SJCRH30 (cell line): ENCODE measurements at regions not wholly inside any gene's neighbourhood (a gene's known extent, or its start where the extent isn't known, plus 50 kb on each side); places are given as distances from the start of the nearest gene placed in this dataset.

Source experiments
- DNase-seq, 2 experiments: peaks; one replicate each; pipeline ENCODE4 v3.0.0-alpha.2; 2015 to 2020
- H3K27ac ChIP-seq: fragments of 250-450 bp; sonication (Bioruptor Pico); 2 replicates; pipeline ENCODE4 v1.5.1; 2020; ENCODE audit warnings: mild to moderate bottlenecking, moderate library complexity
- H3K27me3 ChIP-seq: fragments of 250-450 bp; sonication (Bioruptor Pico); 2 replicates; pipeline ENCODE4 v1.5.1; 2020; ENCODE audit warnings: mild to moderate bottlenecking, moderate library complexity
- H3K36me3 ChIP-seq: fragments of 250-450 bp; sonication (Bioruptor Pico); 2 replicates; pipeline ENCODE4 v1.5.1; 2020; ENCODE audit warnings: mild to moderate bottlenecking, moderate library complexity
- H3K4me1 ChIP-seq: fragments of 250-450 bp; sonication (Bioruptor Pico); 2 replicates; pipeline ENCODE4 v1.5.1; 2020; ENCODE audit warnings: mild to moderate bottlenecking, moderate library complexity
- H3K4me3 ChIP-seq: fragments of 250-450 bp; sonication (Bioruptor Pico); 2 replicates; pipeline ENCODE4 v1.5.1; 2020; ENCODE audit warnings: mild to moderate bottlenecking, moderate library complexity
- H3K9me3 ChIP-seq: fragments of 250-450 bp; sonication (Bioruptor Pico); replicated peaks from 2 replicates; pipeline ENCODE4 v1.5.1; 2020; ENCODE audit warnings: mild to moderate bottlenecking, moderate library complexity

DNA sequence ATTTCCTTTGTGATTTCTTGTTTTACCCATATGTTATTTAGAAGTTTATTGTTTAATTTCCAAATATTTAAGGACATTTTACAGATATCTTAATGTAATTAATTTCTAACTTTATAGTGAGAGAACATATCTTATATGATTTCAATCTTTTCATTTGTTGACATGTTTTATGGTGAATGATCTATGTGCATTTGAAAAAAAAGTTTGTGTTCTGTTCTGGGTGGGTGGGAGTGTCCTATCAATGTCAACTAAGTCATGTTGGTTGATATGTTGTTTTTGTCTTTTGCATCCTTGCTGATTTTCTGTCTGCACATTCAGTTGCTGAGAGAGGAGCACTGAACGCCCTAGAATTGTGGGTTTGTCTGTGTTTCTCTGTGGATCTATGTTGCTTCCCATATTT is 50.3 kb upstream of the CBFA2T3 start:
- Histone ChIP-seq H3K27ac (no peak overlapping the region), H3K36me3 (no peaks in the 10 kb centered on the region), H3K27me3 (no peaks in the 10 kb centered on the region), H3K4me3 (no peak overlapping the region), H3K4me1 (no peaks in the 10 kb centered on the region; the same call in 1 of the 2 replicates), H3K9me3 (no peaks in the 10 kb centered on the region)
- DNase-seq = no peak

DNA sequence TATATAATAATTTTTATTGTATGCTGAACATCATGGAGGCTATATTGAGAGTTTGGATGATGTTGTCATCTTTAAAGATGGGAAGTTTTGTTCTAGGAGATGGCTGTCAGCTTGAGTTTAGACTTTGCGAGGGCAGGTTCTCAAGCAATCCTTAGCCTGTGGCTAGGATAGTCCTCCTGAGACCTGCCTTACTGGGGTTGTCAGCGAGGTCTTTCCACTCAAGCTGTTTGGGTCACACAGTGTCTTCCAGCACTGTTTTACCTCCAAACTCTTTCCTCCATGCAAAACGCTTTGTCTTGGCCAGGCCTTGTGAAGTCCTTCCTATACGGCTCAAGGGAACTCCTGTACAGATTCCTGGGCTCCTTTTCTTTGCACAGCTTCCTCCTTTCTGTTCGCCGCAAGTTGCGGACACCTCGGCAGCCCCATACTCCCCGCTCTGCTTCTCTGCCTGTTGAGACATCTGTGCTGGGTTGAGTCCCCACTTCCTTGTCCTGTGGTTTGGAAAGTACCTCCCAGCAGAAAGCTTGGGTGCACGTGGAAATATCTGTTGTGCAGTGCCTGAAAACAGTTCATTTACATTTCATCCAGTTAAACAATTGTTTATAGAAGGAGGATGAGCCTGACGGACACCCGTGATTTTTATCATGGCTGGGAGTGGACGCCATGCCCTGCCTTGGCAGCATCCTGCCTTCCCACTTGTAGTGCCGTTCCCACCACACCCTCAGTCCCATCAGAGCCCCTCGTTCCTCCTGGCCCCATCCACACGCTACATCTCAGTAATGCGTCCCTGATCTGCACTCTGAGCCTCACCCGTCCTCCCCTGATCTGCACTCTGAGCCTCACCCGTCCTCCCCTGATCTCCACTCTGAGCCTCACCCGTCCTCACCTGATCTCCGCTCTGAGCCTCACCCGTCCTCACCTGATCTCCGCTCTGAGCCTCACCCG is 55.0 kb upstream of the CBFA2T3 start:
- Histone ChIP-seq H3K36me3 (no peaks in the 10 kb centered on the region), H3K27ac (no peak overlapping the region), H3K27me3 (no peaks in the 10 kb centered on the region), H3K4me1 (no peaks in the 10 kb centered on the region), H3K9me3 (no peaks in the 10 kb centered on the region), H3K4me3 (no peak overlapping the region)
- no peak for DNase-seq

DNA sequence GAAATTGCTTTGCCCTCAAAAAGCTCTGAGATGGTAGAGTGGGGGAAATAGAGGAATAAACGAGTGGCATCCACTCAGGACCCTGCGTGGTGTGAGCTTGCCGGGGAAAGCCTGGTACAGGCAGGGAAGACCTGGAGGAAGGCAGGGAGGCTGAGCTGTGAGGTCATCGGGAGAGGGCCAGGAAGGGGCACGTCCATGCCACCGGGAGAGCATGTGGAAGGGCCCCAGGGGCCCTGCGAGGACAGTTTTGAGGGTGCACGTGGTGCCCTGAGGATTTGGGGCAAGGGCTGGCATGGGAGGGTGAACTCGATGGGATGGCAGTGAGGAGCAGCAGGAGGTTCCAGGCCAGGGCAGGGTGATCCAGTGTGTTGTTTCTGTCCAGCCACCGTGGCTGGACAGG is 56.3 kb upstream of the CBFA2T3 start:
- H3K4me3 ChIP-seq = no peak overlapping the region
- H3K27me3 ChIP-seq = no peaks in the 10 kb centered on the region
- DNase-seq = no peak
- no peaks in the 10 kb centered on the region for H3K36me3 ChIP-seq
- no peaks in the 10 kb centered on the region for H3K4me1 ChIP-seq
- H3K27ac ChIP-seq = no peak overlapping the region
- H3K9me3 ChIP-seq = no peaks in the 10 kb centered on the region

DNA sequence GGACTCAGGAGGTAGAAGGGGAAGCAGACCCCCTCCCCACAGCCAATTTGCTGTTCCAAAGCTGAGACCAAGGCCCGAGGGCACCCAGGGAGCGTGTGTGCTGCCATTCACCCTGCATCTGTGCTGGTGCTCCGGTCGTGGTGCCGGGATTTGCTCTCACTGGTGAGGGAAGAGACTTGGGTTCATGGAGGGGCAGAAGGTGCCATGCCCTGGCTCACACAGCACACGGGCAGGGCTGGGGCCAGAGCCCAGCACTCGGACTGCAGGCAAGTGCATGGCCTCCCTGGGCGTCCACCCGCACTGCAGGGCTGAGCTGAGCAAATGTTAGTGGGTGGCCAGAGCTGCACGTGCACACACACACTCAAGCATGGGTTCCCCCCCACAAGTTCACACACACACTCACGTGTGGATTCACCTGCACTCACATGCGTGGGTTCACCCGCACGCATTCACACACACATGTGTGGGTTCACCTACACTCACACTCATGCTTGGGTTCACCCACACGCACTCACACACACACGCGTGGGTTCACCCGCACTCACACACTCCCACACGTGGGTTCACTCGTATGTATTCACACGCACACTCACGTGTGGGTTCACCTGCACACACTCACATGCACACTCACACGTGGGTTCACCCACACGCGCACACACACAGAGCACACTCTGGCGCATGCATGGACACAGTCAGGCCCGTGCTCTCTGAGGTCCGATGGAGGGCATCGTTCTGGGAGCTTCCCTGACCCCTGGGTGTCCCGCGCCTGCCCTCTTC is 57.0 kb upstream of the CBFA2T3 start:
- DNase-seq = no peak
- H3K27me3 ChIP-seq = no peaks in the 10 kb centered on the region
- H3K9me3 ChIP-seq = no peaks in the 10 kb centered on the region

DNA sequence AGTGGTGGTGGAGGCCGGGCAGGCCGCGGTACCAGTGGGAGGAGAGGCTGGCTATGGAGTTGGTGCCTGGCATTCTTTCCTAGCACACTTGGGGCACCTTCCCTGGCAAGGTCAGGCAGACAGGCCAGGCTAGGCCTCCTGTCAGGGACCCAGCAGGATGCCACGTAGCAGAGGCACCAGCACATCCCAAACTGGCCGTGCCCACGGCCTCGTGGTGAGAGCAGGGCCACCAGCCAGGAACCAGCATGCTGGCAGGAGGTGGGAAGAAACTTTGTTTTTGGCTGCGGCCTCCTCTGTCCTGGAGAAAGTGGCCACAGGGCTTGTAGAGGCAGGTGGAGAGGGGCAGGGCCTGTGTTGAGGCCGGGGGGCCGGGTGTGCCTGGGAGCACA is 57.6 kb upstream of the CBFA2T3 start:
- no peaks in the 10 kb centered on the region for H3K36me3 ChIP-seq
- H3K27ac ChIP-seq = no peak overlapping the region
- no peaks in the 10 kb centered on the region for H3K9me3 ChIP-seq
- H3K27me3 ChIP-seq = no peaks in the 10 kb centered on the region
- DNase-seq = no peak
- no peak overlapping the region for H3K4me3 ChIP-seq
- H3K4me1 ChIP-seq = no peaks in the 10 kb centered on the region

More for the DNA sequence above, 57.0 kb upstream of the CBFA2T3 start:
- Histone ChIP-seq H3K36me3 (no peaks in the 10 kb centered on the region), H3K4me3 (no peak overlapping the region), H3K27ac (no peak overlapping the region), H3K4me1 (no peaks in the 10 kb centered on the region)

DNA sequence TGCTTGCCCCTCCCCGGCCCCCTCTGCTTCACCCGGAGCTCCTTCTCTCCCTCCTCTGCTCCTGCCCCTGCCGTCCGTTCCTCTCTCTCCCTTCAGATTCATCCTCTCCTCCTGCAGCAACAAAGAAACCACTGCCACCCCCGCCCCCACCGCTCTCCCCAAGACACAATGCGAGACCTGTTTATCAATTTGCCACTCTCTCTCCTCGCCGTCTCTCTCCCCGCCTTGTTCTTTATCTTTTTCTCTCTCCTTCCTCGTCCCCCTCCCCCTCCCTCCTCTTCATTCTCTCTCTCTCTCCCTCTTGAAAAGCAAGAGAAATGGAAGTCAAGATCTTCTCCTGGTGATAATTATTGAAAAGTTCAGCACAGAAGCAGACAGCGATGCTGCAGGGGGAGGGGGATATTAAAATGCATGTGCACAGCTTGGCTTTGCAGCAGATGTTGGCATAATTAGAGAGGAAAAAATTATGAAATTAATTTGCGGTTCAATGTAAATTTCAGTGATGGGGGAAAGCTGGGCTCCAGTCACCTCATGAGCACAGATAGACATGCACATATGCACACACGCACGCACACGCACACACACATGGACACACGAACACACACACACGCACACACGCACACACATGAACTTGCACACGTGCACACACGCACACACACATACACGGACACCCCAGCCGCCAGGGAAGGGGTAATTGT is 58.1 kb upstream of the CBFA2T3 start:
- H3K36me3 ChIP-seq = no peaks in the 10 kb centered on the region
- H3K4me3 ChIP-seq = no peak overlapping the region
- no peak overlapping the region for H3K27ac ChIP-seq
- H3K27me3 ChIP-seq = no peaks in the 10 kb centered on the region
- H3K9me3 ChIP-seq = no peaks in the 10 kb centered on the region
- no peaks in the 10 kb centered on the region for H3K4me1 ChIP-seq
- no peak for DNase-seq

DNA sequence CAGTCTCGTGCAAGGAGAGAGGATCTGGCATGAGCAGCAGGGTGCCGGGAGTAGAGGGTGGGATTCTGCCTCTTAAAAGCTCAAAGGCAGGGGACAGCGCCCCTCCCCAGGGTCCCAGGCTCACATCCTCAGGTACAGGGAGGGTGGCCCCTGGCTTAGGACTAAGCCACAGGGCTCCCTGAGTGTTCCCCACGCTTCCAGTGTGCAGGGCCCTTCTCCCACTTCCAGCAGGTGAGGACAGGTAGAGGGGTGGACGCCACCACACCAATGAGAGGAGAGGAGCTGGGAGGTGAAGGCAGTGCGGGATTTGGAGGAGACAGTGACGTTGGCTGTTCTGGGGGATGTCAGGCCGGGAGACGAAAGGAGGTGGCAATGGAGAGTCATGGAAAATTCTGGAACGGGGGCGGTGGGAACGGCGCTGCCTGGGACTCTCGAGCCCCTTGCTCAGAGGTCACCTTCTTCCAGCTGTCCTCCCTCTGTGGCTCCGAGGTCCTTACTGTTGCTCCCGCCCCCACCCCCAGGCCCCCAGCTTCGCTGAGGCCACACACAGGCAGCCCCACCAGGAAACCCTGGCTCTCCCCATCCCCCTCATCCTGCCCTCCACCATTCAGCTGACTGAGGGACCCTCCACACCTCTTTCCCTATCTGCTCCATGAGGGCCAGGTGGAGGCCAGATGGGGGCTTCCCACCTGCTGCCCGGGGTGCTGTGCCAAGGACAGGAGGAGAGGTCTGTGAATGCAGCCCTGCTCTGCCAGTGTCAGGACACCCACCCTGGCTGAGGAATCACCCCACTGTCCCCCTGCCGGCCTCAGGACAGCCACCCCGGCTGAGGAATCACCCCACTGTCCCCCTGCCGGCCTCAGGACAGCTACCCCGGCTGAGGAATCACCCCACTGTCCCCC is 57.7 kb upstream of the ACSF3 start:
- no peak for DNase-seq
- Histone ChIP-seq H3K36me3 (no peaks in the 10 kb centered on the region), H3K27me3 (no peaks in the 10 kb centered on the region), H3K4me3 (no peak overlapping the region), H3K4me1 (no peaks in the 10 kb centered on the region), H3K9me3 (no peaks in the 10 kb centered on the region), H3K27ac (no peak overlapping the region)

DNA sequence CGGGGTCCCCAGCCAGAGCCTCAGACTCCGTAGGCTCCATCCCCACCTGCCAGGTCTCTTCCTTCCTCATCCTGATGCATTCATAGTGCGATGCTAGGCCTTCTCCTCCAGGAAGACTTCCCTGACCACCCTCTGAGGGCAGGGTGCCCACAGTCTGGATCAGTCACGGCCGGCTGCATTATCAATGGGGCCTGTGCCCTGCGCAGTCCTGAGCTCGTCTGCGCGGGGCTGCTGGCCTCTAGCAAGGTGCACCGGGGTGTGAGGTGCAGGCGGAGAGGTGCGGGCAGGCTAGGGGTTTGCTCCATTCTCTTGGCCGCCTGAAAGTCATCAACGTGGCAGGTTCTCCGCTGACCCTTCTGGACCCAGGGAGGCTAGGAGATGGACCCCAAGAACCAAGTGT is 56.9 kb upstream of the ACSF3 start:
- H3K27me3 ChIP-seq = no peaks in the 10 kb centered on the region

DNA sequence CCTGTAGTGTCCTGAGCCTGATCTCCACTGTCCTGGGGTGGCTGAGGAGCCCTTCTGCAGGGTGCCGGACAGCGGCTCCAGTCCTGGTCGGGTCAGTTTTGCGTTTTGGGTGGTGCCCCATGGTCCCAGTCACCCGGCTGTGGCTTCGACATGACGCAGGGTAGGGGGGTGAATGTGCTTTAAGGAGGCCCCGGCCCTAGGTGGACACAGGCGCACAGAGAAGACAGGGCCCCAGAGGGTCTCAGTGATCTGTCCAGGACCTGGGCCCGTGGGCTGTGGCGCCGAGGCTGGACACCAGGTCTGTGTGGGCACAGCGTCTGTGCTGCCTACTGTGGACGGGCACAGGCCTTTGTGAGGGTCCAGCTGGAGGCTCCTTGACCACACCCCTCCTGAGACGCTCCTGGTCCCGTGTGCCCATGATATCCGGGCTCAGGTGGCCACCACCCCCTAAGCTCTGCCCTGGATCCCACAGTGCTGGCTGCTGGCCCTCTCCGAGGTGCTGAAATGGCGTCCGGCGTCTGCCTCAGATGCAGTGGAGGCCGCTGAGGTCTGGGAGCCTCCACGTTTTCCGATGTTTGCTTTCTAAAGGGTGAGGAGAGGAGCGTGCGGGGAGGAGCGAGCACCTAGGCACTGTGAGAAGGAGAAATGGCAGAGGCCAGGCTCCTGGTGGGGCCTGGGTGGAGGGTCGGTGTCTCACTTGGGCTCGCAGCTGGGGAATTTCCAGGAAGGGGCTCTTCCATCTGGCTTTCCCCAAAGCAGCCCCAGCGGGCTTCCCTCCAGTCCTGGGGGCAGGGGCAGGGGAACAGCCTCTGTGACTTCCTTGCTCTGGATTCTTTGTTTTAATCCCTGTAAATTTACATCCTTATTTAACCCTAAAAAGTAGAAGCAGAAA is 56.1 kb upstream of the ACSF3 start:
- Histone ChIP-seq H3K36me3 (no peaks in the 10 kb centered on the region), H3K27me3 (no peaks in the 10 kb centered on the region), H3K27ac (no peak overlapping the region), H3K4me1 (no peaks in the 10 kb centered on the region), H3K9me3 (no peaks in the 10 kb centered on the region), H3K4me3 (no peak overlapping the region)
- DNase-seq = peak; percentile 46 to 61

More for the DNA sequence above, 56.9 kb upstream of the ACSF3 start:
- H3K27ac ChIP-seq = no peak overlapping the region
- no peaks in the 10 kb centered on the region for H3K9me3 ChIP-seq
- no peaks in the 10 kb centered on the region for H3K36me3 ChIP-seq
- no peak for DNase-seq
- no peaks in the 10 kb centered on the region for H3K4me1 ChIP-seq
- H3K4me3 ChIP-seq = no peak overlapping the region

DNA sequence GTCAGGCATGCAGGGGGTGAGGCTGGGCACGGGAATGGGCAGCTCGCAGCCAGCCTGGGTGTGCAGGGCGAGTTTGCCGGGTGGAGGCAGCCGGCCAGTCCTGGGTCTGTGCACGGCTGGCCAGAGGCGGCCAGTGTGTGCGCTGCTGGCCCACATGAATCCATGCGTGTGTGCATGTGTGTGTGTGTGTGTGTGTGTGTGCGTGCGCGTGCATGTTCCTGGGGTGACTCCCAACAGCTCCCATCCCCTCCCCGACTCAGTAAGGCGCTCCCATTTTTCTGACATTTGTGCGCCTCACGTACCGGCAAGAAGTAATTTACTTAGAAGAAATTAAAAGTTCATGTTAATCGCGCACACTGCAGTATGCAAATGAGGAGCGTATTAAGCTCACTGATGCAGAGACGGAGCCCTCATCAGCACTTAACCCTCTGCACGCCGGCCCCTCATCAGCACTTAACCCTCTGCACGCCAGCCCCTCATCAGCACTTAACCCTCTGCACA is 55.4 kb upstream of the ACSF3 start:
- DNase-seq = no peak
- Histone ChIP-seq H3K36me3 (no peaks in the 10 kb centered on the region), H3K9me3 (no peaks in the 10 kb centered on the region), H3K4me3 (no peak overlapping the region), H3K27ac (no peak overlapping the region), H3K27me3 (no peaks in the 10 kb centered on the region), H3K4me1 (no peaks in the 10 kb centered on the region)

DNA sequence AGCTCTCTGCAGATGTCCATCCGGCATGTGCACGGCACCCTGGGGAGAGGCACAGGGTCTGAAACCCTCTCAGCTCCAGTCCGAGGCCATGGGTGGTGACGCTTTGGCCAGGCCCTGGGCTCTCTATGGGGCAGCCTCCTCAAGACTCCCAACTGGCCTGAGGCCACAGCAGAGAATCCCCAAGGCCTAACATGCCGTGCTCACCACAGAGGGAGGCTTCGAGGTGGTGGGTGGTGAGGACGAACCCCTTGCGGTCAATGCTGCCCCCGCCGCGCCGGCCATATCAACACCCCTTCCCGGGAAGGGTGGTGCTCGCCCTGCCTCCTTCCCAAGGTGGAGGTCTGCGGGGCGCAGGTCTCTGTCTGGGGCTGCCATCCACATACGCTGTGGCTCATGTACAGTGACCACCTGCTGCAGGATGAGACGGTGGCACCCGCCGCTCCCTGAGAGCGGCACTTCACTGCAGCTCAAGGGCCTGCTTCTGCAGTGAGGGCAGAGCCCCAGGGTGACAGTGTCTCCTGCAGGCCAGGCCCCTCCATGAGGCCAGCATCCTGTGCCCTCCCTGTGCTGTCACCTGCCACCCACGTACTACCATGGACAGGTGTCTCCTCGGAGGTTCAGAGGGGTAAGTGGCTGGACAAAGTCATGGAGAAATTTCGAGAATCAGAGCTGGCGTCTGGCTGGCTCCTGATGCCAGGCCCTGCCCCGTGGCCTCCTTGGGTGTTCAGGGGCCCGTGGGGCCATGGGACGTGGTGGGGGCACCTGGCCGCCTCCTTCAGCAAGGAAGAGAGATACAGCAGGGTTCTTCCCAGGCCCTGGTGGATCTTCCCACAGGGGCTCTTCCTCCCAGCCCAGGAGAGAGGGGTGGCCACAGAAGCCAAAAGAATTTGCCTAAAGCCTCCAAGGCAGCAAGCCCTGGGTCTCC is 54.6 kb upstream of the ACSF3 start:
- H3K27me3 ChIP-seq = no peaks in the 10 kb centered on the region
- DNase-seq = no peak
- no peak overlapping the region for H3K4me3 ChIP-seq
- no peaks in the 10 kb centered on the region for H3K36me3 ChIP-seq
- H3K9me3 ChIP-seq = no peaks in the 10 kb centered on the region
- H3K27ac ChIP-seq = no peak overlapping the region
- no peaks in the 10 kb centered on the region for H3K4me1 ChIP-seq

DNA sequence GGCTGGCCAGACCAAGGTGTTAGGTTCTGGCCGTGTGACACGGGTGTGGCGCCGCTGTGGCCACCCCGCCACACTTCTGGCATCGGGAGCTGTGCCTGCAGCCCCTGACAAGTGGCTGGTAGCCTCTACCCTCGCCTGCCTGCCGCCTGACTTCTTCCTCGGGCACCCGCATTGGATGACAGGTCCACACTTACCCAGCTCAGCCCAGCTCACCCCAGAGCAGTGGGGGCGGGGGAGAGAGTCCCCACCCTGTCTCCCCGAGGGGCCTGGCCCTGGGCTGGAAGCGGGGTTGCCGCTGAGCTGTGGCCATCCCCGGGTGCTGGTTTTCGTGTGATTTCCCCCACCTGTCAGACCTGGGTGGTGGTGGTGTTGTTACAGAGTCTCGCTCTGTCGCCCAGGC is 53.9 kb upstream of the ACSF3 start:
- Histone ChIP-seq H3K27ac (no peak overlapping the region), H3K27me3 (no peaks in the 10 kb centered on the region), H3K4me3 (no peak overlapping the region), H3K4me1 (no peaks in the 10 kb centered on the region), H3K36me3 (no peaks in the 10 kb centered on the region), H3K9me3 (no peaks in the 10 kb centered on the region)
- DNase-seq = no peak
